ENCODE measurements at regions not wholly inside any gene's neighbourhood (a gene's known extent, or its start where the extent isn't known, plus 50 kb on each side); places are given as distances from the start of the nearest gene placed in this dataset.

DNA sequence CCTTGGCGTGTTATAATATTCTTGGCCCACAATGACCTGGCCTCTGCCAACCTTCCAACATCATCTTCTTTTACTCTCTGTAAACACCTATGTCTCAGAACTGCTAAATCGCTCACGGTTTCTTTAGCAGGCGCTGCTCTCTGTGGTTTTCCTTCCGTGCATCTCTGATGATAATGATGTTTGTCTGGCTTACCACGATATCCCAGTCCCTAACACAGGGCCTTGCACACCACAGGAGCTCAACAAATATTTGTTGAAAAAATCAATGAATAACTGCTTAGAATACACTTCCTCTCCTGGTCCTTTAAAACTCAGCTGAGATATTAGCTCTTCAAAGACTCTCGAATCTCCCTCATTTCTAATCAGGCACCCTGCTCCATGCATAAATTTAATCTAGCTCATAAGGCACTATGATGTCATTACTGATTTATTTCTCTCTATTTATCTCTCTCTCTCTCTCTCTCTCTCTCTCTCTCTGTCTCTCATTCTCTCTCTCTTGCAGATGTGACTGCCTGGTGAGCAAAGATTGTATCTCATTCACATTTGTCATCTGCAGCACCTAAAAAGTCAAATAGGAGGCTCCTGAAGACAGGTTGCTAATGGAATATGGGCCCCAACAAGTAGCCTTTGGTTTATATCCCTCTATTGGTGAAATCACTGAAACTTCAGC is 206.4 kb downstream of the NHLRC3 start:
- TF ChIP-seq, protein P1, sequence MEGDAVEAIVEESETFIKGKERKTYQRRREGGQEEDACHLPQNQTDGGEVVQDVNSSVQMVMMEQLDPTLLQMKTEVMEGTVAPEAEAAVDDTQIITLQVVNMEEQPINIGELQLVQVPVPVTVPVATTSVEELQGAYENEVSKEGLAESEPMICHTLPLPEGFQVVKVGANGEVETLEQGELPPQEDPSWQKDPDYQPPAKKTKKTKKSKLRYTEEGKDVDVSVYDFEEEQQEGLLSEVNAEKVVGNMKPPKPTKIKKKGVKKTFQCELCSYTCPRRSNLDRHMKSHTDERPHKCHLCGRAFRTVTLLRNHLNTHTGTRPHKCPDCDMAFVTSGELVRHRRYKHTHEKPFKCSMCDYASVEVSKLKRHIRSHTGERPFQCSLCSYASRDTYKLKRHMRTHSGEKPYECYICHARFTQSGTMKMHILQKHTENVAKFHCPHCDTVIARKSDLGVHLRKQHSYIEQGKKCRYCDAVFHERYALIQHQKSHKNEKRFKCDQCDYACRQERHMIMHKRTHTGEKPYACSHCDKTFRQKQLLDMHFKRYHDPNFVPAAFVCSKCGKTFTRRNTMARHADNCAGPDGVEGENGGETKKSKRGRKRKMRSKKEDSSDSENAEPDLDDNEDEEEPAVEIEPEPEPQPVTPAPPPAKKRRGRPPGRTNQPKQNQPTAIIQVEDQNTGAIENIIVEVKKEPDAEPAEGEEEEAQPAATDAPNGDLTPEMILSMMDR (conservative IDR thresholded peaks at IDR 0.05 in 1 of 2, IDR thresholded peaks at IDR 0.05 in 1 of 2; ENCODE audit: extremely low read depth in 1 of 2, insufficient read depth in 1 of 2, low read depth in 1 of 2, low read length in 2 of 2): no peak
- no peak for TF ChIP-seq EZH2 (IDR thresholded peaks at IDR 0.05; ENCODE audit: borderline replicate concordance, low read length)
